Right kidney (tissue), 1 donor: ENCODE measurements at regions not wholly inside any gene's neighbourhood (a gene's known extent, or its start where the extent isn't known, plus 50 kb on each side); places are given as distances from the start of the nearest gene placed in this dataset.
"Not testable (repeated sequence)": the region's sequence is repeated elsewhere in the genome, so short reads cannot be mapped to it uniquely, and the experiment has no call there.

Experiments
- DNase-seq: peaks from one replicate; pipeline ENCODE4 v3.0.0-alpha.2; 2016

DNA sequence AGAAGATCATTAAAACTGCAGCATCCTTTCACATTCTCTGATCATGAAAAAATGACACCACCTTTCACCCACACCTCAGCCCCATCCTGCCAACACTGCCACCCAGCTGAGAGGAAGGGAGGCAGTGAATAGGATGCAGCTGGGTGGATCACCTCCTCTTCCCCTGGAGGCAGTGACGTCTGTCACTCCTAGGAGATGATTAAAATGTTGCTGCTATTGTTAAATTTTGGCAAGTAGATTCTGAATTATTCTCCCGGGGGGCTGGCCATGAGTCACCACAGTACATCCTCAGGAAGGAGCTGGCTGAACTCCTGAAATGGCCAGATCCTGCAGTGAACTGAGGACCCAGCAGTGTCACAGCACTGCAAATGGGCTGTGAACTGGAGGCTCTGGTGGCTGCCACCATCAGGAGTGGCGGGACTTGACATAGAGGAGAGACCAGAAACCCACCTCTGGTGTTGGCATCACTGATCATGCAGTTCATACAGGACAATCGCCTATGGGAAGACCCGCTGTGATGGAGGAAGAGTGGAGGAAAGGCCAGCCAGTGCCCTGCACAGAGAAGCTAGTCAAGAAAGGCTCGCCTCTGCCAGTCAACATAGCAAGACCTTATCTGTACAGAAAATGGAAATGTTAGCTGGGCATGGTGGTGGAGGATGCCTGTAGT is 199.1 kb downstream of the FAM43A start:
- no peak for DNase-seq

DNA sequence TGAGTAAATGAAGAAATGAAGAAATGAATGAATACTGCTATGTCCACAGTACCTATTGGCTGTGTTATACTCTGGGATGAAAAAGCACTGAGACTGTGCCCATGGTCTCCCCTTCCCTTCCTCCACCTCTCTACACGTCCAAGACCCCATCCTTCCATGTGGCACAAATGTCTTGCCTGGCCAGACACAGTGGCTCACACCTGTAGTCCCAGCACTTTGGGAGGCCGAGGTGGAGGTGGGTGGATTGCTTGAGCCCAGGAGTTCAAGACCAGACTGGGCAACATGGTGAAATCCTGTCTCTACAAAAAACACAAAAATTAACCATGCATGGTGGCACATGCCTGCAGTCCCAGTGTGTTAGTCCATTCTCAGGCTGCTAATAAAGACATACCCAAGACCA is 200.1 kb downstream of the FAM43A start:
- DNase-seq: no peak

DNA sequence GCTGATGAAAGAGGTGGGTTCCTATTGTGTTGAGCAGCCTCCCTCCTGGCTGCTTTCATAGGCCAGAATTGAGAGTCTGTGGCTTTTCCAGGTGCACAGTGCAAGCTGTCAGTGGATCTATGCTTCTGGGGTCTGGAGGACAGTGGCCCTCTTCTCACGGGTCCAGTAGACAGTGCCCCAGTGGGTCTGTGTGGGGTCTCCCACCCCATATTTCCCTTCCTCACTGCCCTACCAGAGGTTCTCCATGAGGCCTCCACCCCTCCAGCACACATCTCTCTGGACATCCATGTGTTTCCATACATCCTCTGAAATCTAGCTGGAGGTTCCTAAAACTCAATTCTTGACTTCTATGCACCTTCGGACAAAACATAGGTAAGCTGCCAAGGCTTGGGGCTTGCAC is 201.2 kb downstream of the FAM43A start:
- no peak for DNase-seq

- DNase-seq: not testable (repeated sequence)
These were observed 202.4 kb downstream of the FAM43A start for GRCh38 chr3:194888062-194888461.

GRCh38 chr3:194888916-194889315 is 203.2 kb downstream of the FAM43A start:
- no peak for DNase-seq

DNA sequence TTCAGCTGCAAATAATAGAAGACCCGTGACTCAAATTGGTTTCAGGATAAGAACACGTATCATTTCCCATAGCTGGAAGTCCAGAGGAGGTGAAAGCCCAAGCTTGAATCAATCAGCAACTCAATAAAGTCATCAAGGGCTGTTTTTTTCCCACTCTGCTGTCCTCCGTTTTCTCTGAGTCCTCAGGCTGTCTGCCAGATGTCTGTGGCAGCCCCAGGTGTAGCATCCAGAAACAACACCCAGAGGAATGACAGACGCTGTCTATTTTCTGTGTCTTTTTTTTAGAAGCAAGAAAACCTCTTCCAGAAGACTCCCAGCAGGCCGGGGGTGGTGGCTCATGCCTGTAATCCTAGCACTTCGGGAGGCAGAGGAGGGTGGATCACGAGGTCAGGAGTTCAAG is 204.4 kb downstream of the FAM43A start:
- DNase-seq: no peak

- DNase-seq: no peak
These were observed 207.7 kb downstream of the FAM43A start for GRCh38 chr3:194893121-194893987.

GRCh38 chr3:194894538-194894937 is 208.9 kb downstream of the FAM43A start:
- no peak for DNase-seq

DNA sequence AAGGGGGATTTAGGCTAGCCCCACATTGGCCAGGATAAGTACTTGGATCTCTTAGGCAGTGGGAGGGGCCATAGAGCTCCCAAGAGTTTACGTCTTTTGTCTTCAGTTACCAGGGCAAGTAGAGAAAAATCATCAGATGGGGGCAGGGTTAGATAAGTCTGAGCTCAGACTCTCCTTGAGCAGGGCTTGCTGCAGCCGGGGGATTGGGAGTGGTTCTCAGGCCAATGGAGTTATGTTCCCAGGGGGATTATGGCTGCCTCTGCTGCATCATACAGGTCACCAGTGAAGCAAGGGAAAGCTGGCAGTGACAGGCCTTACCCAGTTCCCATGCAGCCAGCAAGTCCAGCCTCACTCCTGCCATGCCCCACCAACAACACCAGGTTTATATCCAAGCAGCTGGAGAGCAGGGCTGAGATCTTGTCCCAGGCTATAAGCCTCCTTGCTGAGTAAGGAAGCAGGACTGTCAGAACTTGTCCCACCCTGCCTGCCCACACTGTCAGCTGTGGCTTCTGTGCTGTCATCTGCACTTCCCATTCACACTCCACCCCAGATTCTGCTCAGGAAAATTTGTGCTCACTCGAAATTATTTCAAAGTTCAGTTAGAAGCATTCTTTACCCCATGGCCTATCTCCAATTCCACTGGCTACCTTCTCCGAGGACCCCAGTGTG is 215.3 kb downstream of the FAM43A start:
- DNase-seq: no peak

- DNase-seq: not testable (repeated sequence)
These were observed 217.8 kb downstream of the FAM43A start for GRCh38 chr3:194903447-194903846.

DNA sequence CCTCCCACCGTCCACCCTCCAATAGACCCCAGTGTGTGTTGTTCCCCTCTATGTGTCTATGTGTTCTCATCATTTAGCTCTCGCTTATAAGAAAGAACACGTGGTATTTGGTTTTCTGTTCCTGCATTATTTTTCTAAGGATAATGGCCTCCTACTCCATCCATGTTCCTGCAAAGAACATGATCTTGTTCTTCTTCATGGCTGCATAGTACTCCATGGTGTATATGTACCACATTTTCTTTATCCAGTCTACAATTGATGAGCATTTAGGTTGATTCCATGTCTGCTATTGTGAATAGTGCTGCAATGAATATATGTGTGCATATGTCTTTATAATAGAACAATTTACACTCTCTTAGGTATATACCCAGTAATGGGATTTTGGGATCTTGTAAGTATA is 219.3 kb downstream of the FAM43A start:
- not testable (repeated sequence) for DNase-seq

DNA sequence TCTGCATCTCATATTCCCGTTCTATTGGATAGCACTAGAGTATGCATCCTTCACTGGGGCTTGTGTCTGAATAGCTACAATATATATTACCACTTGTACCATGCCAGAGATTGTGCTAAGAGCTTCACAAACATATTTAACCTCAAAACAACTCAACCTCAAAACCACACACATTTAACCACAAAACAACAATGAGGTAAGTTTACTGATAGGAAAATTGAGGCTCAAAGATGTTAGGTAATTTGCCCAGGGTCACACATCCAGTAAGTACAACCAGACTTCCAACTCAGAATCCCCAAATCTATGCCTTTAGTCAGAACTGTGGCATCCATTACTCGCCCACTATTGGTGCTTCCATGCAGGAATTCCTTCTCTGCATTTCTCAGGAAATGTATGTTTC is 220.0 kb downstream of the FAM43A start:
- no peak for DNase-seq

- DNase-seq: no peak
These were observed 220.5 kb downstream of the FAM43A start for GRCh38 chr3:194906229-194906629.

DNA sequence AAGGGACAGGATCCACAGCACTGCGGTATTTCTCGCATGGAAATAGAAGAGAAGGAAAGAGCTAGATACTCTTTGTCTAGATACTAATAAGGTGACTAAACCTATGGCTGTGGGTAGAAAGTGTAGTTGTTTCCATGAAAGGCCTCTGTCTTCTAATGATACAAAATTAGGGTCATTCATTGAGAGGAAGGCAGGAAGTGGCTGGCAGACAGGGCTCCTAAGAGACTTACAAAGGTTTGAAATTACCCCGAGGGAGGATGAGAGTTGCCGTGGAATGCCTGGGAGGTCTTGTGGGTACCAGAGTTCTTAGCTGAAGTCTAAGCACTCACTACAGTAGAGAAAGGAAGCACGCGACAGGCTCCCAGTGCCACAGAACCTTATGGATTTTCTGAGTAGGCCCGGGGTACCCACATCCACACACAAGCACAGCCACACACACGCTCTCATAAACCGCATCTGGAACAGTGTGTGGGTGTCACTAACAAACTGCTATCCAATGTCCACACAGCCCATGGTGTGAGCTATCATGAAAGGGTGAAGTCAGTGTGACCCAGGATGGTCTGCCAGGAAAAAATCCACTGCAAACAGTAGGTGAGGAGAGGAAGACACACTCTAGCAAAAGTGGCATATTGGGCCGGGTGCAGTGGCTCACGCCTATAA is 221.4 kb downstream of the FAM43A start:
- DNase-seq: no peak

- DNase-seq: no peak
These were observed 222.1 kb downstream of the FAM43A start for GRCh38 chr3:194907811-194908210.

GRCh38 chr3:194908496-194908895 is 222.8 kb downstream of the FAM43A start:
- no peak for DNase-seq

- no peak for DNase-seq
These were observed 223.3 kb downstream of the FAM43A start for GRCh38 chr3:194908972-194909371.

DNA sequence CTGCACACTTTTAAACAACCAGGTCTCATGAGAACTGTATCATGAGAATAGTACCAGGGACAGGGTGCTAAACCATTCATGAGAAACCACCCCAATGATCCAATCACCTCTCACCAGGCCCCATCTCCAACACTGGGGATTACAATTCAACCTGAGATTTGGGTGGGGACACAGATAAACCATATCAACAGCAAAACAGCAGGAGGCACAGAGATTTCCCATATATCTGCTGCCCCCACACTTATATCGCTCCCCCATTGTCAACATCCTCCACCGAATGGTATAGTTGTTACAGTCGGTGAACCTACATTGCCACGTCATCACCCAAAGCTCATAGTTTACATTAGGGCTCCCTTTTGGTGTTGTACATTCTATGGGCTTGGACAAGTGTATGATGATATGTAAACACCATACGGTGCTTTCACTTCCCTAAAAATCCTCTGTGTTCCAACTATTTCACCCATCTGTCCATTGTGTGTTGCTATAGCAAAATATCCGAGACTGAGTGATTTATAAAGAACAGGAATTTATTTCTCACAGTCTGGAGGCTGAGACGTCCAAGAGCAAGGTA is 224.8 kb downstream of the FAM43A start:
- DNase-seq: no peak

GRCh38 chr3:194913316-194913715 is 227.6 kb downstream of the FAM43A start:
- no peak for DNase-seq

GRCh38 chr3:194924889-194925288 is 239.2 kb downstream of the FAM43A start:
- DNase-seq: not testable (repeated sequence)

GRCh38 chr3:194925614-194926013 is 239.9 kb downstream of the FAM43A start:
- no peak for DNase-seq

GRCh38 chr3:194928227-194928626 is 242.5 kb downstream of the FAM43A start:
- no peak for DNase-seq
